ENCODE measurements at regions not wholly inside any gene's neighbourhood (a gene's known extent, or its start where the extent isn't known, plus 50 kb on each side); places are given as distances from the start of the nearest gene placed in this dataset.

GRCh38 chr3:24945563-24945962, 450.9 kb upstream of the THRB start (continued):
- TF ChIP-seq ZNF462 (CRISPR knock-in tag; IDR thresholded peaks at IDR 0.05) (no peak), POLR2AphosphoS5 (IDR thresholded peaks at IDR 0.05; ENCODE audit: low read depth) (no peak), NANOG (IDR thresholded peaks at IDR 0.05; ENCODE audit: borderline replicate concordance) (no peak), ZNF331 (CRISPR knock-in tag; IDR thresholded peaks at IDR 0.05; ENCODE audit: low read depth) (no peak), STAT1 (IDR thresholded peaks at IDR 0.05; ENCODE audit: unreplicated experiment) (no peak), EZH2 (IDR thresholded peaks at IDR 0.05; ENCODE audit: low read depth, unreplicated experiment) (no peak), JUNB (IDR thresholded peaks at IDR 0.05; ENCODE audit: unreplicated experiment) (no peak)

- H3K9me2 ChIP-seq (ENCODE audit: insufficient read depth): no peaks in the 10 kb centered on the region
- H3K4me2 ChIP-seq: no peak overlapping the region
- 0 out of 2 replicates have a peak, but pooled peaks cover 4% of the 10 kb centered on the region for H4K20me1 ChIP-seq (replicated peaks; ENCODE audit: insufficient read depth)
- no peak overlapping the region for H3K4me3 ChIP-seq
- H3F3A ChIP-seq (replicated peaks; ENCODE audit: low read depth): no peaks in the 10 kb centered on the region
- peaks cover 52% of the 10 kb centered on the region for H3K27me3 Mint-ChIP-seq (ENCODE audit: insufficient read depth, low read depth, poor library complexity)
- no peaks in the 10 kb centered on the region for H3K4me1 Mint-ChIP-seq
- no peaks in the 10 kb centered on the region for H3K9me3 Mint-ChIP-seq
- no peaks in the 10 kb centered on the region for H3K79me2 ChIP-seq (replicated peaks; ENCODE audit: insufficient read depth)
- H3K36me3 Mint-ChIP-seq (ENCODE audit: low read depth): no peaks in the 10 kb centered on the region
- no peak overlapping the region for H3K27ac ChIP-seq (ENCODE audit: low read depth)
- H2AFZ ChIP-seq: no peak overlapping the region
- ATAC-seq (no peak), DNase-seq (ENCODE audit: low spot score) (no peak)
- no peak overlapping the region for H3K4me3 Mint-ChIP-seq
- H3K4me1 ChIP-seq (ENCODE audit: insufficient read depth): no peaks in the 10 kb centered on the region
- H3K27me3 ChIP-seq (ENCODE audit: insufficient read depth): peaks cover 65% of the 10 kb centered on the region
- H3K27ac Mint-ChIP-seq: no peak overlapping the region
- no peaks in the 10 kb centered on the region for H3K36me3 ChIP-seq (ENCODE audit: insufficient read depth)
- no peak for TF ChIP-seq ZNF462 (CRISPR knock-in tag; IDR thresholded peaks at IDR 0.05)
Observed at GRCh38 chr3:24947103-24947502, 452.5 kb upstream of the THRB start.
